PFSK-1 (cell line): ENCODE measurements at regions not wholly inside any gene's neighbourhood (a gene's known extent, or its start where the extent isn't known, plus 50 kb on each side); places are given as distances from the start of the nearest gene placed in this dataset.

Experiments used
- FOXP2 ChIP-seq: optimal IDR thresholded peaks from 2 replicates; pipeline ENCODE3; 2011; ENCODE audit warnings: borderline replicate concordance, control low read depth, inconsistent platforms; ENCODE audit not compliant: insufficient read depth; ENCODE audit errors: extremely low read length, extremely low read depth
- POLR2AphosphoS5 ChIP-seq: IDR thresholded peaks from 2 replicates; pipeline ENCODE4 v1.6.1; 2012; ENCODE audit warnings: low read depth, mild to moderate bottlenecking, control low read depth, low read length, moderate library complexity
- REST ChIP-seq, 2 experiments: IDR thresholded peaks; 2 replicates each; pipeline versions ENCODE4 v1.6.1 to v1.8.0; 2011 to 2012; ENCODE audit warnings: low read depth in 2 of 2, low read length in 2 of 2, control low read depth in 1 of 2, inconsistent platforms in 1 of 2, mild to moderate bottlenecking in 1 of 2, moderate library complexity in 1 of 2; ENCODE audit not compliant: insufficient read depth in 1 of 2
- SIN3A ChIP-seq: IDR thresholded peaks from 2 replicates; pipeline ENCODE4 v1.6.1; 2012; ENCODE audit warnings: mild to moderate bottlenecking, low read length, moderate library complexity, borderline replicate concordance; ENCODE audit not compliant: insufficient read depth
- TAF1 ChIP-seq: IDR thresholded peaks from 2 replicates; pipeline ENCODE4 v1.6.1; 2012; ENCODE audit warnings: low read length, control low read depth, borderline replicate concordance; ENCODE audit not compliant: insufficient read depth

- TF ChIP-seq SIN3A, result no peak
These were observed 256.9 kb upstream of the DPYD start for GRCh38 chr1:98177751-98178150.

- TF ChIP-seq FOXP2, result no peak
- TF ChIP-seq REST (IDR thresholded peaks at IDR 0.05; ENCODE audit: insufficient read depth in 1 of 2, low read depth in 2 of 2, low read length in 2 of 2), result no peak
- TF ChIP-seq TAF1, result no peak
- no peak for TF ChIP-seq POLR2AphosphoS5
- no peak for TF ChIP-seq SIN3A
These were observed 256.1 kb upstream of the DPYD start for GRCh38 chr1:98176936-98177335.

- TF ChIP-seq FOXP2, result no peak
These were observed 255.6 kb upstream of the DPYD start for GRCh38 chr1:98176414-98176813.

DNA sequence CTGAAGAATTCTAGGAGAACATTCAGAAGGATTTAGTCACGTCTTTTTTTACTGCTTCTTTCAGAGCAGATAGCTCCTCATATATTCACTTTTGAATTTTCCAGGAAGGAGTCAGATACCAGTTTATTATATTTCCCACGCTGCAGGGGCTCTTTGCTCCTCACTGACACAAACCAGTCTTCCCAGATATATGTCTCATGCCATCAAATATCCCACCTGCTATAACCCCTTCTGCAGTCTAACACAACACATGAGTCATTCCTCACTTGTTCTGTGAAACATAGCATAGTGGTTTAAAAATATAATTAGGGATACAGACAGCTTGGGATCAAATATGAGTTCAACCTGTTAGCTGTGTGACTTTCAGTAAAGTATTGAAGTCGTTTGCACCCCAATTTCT, 251.7 kb upstream of the DPYD start:
- no peak for TF ChIP-seq TAF1
- TF ChIP-seq POLR2AphosphoS5, result no peak
- no peak for TF ChIP-seq SIN3A
- no peak for TF ChIP-seq REST (IDR thresholded peaks at IDR 0.05; ENCODE audit: insufficient read depth in 1 of 2, low read depth in 2 of 2, low read length in 2 of 2)
- no peak for TF ChIP-seq FOXP2

DNA sequence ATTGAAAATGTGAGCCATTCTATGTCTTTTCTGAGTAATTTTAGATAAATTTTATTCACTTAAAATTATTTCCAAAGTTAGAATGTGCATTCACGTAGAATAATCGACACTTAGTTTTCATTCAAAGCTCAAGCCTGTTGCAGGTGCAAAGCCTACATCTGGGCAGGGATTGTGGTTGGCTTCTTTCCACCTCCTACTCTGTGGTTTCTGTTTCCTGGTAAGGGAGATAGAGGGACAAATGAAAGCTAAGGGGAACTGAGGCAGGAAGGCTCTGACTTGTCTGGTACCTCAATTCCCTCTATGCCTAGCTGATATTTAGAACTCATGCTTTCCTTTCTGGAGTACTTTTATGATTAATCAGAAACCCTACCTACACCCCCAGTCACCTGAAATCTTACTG, 251.2 kb upstream of the DPYD start:
- TF ChIP-seq POLR2AphosphoS5 (no peak), SIN3A (no peak), TAF1 (no peak), REST (IDR thresholded peaks at IDR 0.05; ENCODE audit: insufficient read depth in 1 of 2, low read depth in 2 of 2, low read length in 2 of 2) (no peak), FOXP2 (no peak)

DNA sequence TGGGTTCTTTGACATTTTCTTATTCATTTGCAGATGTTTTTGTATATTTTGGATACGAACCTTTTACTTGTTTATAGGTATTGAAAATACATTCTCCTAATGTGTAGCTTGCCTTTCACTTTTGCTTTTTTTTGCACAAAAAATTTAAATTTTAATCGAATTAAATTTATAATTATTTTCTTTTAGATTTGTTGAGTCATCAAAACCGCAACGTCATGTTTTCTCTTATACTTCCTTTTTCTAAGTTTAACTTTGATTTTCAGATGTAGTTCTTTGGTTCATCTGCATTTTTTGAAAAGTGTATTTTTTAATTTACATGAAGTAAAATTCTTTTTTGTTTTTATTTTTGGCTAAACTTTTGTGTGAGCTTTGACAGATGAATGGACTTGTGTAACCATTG, 243.7 kb upstream of the DPYD start:
- TF ChIP-seq TAF1 (no peak), REST (IDR thresholded peaks at IDR 0.05; ENCODE audit: insufficient read depth in 1 of 2, low read depth in 2 of 2, low read length in 2 of 2) (no peak), SIN3A (no peak), POLR2AphosphoS5 (no peak), FOXP2 (no peak)
